NK-92 (cell line): ENCODE measurements at regions not wholly inside any gene's neighbourhood (a gene's known extent, or its start where the extent isn't known, plus 50 kb on each side); places are given as distances from the start of the nearest gene placed in this dataset.

ENCODE experiments used
- DNase-seq: peaks from one replicate; lab custom pipeline; 2025; ENCODE audit not compliant: unreplicated experiment; lab: John Stamatoyannopoulos, UW

DNA sequence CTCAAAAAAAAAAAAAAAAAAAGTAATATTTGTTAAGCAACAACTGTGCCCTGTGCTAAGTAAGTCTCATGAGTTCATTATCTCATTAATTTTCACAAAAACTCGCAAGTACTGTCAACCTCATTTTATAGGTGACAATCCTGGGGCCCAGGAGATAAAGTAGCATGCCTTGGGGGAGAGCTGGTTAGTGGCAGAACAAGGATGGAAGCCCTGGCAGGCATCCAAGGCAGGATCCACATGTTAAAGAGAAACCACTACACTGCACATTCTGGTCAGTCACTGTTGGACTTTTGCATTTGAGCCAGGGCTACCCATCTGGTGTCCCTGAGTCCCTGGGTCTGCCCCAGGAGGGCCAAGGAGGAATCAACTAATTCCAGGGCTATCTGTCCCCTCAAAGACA lies 54.6 kb downstream of the ZFP36L2 start:
- DNase-seq = no peak

- no peak for DNase-seq
Observed at GRCh38 chr2:43170405-43171105, 55.9 kb downstream of the ZFP36L2 start.

- no peak for DNase-seq
Observed at GRCh38 chr2:43169987-43170386, 56.4 kb downstream of the ZFP36L2 start.

GRCh38 chr2:43169099-43169945 lies 57.1 kb downstream of the ZFP36L2 start:
- DNase-seq = no peak

DNA sequence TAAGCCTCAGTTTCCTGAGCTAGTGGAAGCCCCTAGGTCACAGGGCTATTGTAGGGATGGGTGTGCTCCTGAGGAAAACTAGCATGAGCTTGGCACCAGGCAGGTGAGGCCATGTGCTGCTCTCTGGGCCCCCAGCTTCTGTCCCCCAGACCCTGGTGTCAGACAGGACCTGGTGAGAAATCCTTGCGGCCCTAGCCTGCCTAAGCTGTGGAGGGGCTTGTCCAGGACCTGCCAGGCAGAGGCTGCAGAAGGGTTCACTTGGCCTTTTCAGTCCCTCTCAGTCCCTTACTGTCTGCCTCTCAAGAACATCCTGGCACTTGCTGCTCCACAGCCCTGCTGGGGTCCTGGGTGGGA lies 58.4 kb downstream of the ZFP36L2 start:
- DNase-seq = no peak

- DNase-seq = no peak
Observed at GRCh38 chr2:43165378-43166069, 60.9 kb downstream of the ZFP36L2 start.

DNA sequence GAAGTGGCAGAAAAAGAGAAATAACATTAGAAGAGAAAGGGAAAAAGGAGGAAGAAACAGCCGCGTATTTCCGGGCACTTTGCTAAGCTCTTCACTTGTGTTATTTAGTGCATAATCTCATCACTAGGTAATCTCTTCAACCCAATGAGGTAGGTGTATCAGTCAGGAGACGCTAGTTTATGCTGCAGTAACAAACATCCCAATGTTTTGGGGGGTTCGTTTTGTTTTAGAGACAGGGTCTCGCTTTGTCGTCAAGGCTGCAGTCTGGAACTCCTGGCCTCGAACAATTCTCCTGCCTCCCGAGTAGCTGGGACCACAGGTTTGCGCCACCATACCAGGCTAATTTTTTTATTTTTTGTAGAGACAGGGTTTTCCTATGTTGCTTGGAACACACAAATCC lies 61.7 kb downstream of the ZFP36L2 start:
- DNase-seq = no peak

- DNase-seq = no peak
Observed at GRCh38 chr2:43163584-43164270, 62.7 kb downstream of the ZFP36L2 start.

DNA sequence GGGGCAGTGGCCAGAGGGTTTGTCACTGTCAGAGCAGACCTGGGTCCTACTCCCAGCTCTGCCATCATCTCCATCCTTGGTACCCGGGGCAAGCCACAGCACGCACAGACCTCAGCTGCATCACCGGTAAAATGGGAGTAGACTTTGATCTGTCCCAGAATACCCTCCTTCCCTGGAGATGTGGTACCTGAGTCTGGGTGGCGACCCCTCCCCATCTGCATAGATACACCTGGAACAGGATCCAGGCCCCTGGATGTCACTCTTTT lies 64.0 kb downstream of the ZFP36L2 start:
- no peak for DNase-seq

DNA sequence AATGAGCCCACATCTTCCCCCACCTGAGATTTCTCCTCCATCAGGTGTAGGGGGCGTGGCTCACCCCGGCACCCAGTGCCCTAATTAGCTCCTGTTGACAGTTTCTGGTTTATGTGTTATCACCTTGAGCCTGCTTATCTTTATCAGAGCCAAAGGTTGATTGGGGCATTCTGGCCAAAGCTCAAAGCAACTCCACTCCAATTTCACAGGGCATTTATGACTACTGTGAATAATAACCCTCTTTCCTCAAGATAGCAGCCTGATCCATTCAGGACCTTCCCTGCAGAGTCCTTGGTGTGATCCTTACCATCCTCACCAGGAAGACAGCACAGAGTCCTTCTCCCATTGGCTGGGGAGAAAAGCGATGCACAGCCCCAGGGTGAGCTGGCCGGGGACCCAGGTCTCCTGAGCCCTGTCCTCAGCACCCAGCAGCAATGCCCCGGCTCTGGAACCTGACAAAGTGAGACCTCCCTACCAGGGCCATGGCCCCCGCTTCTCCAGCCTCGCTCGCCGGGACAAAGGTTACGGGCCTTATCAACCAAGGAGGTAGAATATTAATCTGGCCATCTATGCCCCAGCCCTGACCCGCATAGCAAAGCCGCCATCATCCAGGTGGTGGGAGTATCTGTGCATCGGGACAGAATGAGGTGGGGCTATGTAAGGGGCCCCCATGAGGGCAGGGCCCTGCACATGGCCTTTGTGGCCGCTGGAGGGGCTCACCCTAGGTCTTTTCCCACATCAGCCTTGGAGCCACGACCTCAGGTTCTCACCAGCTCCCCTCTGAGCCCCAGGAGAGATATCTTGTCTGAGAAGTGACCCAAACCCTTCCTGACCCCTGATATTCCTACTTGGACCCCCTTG lies 64.5 kb downstream of the ZFP36L2 start:
- DNase-seq = no peak

DNA sequence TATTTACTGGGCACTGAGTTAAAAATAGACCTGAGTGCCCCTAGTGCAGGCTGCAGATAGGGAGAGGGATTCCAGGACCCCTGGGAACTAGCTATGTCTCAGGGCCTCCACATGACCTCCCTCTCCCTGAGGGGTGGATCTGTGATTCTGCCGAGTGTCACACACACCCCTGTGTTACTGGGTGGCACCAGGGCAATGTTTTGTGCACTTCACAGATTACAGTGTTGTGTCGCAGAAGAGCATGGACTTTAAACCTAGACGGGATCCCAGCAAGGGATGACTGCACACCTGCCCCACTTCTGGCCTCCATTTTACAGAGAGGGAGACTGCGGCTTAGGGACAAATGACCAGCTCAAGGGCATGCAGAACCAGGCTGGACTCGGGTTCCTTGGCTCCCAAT lies 65.6 kb downstream of the ZFP36L2 start:
- DNase-seq = no peak

- DNase-seq = no peak
Observed at GRCh38 chr2:43159797-43160196, 66.6 kb downstream of the ZFP36L2 start.

GRCh38 chr2:43158259-43158880 lies 68.0 kb downstream of the ZFP36L2 start:
- no peak for DNase-seq

DNA sequence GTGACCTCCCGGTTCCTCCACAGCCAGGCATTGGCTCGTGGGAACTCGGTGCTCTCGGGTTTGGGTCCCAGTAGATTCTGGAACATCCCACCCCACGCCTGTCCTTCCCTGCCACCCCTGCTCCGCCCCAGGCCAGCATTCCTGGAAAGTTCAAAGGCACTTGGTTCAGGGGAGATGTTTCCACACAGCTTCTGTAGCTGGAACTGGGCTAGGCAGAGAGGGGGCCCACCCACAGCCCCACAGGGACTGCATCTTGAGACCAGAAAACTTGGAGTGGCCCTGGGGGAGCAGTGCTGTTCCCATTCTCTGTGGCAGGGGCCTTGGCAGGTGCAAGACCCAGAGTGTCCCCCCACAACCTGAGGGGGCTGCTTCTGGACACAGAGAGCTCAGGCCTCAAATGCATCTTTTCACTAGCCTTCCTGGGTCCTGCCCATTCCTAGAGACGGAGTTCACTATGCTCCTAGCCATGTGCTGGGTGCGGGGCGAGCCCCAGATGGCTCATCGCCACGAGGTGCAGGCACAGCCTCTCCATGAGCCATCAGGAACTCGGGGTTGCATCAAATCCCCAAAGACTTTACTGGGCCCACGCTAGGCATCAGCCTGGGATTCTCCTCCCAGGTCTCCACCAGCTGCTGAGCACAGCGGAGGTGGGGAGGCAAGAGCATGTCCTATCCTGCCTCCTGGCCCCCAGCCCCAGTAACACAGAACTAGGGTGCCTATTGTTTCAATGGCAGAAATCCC lies 68.7 kb downstream of the ZFP36L2 start:
- DNase-seq = no peak

DNA sequence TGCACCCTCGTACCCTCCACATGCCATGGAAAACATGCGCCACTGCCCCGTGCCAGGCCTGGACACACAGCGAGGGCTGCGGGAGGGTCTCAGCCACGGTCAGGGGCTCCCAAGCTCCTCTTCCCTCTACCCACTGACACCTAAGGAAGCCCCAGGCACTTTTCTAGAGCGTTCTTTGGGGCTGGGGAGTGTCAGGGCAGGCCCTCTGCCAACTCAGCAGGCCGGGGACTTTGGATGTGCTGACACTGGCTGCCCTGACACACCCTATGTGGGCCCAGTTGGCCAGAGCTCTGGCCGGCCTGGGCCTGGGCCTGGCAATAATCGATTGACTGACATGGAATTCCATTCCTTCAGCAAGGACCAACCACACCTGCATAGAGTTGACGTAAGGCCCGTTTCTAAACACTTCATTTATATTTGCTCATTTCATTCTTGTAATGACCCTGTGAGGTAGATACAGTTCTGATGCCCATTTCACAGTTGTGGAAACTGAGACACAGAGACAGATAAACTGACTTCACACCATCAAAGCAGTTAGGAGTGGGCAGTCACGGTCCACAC lies 70.5 kb downstream of the ZFP36L2 start:
- no peak for DNase-seq

- no peak for DNase-seq
Observed at GRCh38 chr2:43154685-43155084, 71.7 kb downstream of the ZFP36L2 start.

DNA sequence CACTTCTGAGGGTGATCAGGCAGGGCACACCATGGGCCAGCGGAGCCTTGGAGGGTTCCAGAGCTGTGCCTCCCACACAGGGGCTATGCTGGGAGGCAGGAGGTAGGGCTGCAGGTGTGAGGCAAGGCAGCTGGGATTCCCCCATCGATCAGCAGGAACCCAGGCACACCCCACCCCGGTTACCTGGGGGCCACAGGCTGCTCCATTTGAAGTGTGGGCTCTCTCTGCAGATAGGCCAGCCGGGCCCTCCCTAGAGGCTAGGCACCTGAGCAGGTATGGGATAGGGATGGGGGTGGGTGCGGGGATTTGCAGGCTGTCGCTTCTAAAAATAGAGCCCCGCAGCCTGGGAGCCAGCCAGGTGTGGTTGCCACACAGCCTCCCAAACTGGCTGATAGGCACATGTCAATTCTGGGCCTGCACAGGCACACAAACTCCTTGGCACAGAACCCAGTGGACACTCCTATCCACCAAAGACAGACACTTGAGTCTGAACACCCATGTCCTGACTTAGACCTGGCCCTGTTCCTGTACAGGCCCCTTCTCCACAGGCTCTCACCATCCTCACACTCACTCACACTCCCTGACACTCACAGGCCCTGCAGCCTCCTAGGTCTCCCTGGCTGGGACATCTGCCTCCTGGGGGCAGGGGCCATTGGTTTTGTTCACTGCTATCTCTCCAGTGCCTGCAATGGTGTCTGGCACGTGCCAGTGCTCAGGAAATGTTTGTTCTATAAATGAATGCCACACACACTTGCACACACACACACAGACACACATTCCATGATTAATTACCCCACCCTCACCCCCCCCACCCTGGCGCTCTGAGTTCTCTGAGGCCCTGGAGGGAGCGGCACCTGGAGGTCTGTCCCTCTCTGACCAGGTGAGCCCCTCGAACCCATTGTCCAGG lies 73.4 kb downstream of the ZFP36L2 start:
- no peak for DNase-seq

GRCh38 chr2:43152186-43152585 lies 74.2 kb downstream of the ZFP36L2 start:
- no peak for DNase-seq
